Nephron (organoid): ENCODE measurements at regions not wholly inside any gene's neighbourhood (a gene's known extent, or its start where the extent isn't known, plus 50 kb on each side); places are given as distances from the start of the nearest gene placed in this dataset.

Experiments
- H3K27ac Mint-ChIP-seq, 3 experiments: 2 replicates each; pipeline ENCODE4 v1.8.0; 2020; ENCODE audit warnings: mixed read lengths in 3 of 3, mild to moderate bottlenecking in 2 of 3, moderate library complexity in 1 of 3
- H3K27me3 Mint-ChIP-seq: 2 replicates; pipeline ENCODE4 v1.8.0; 2021; ENCODE audit warnings: low read depth, mild to moderate bottlenecking, moderate library complexity, mixed read lengths
- H3K36me3 Mint-ChIP-seq: 2 replicates; pipeline ENCODE4 v1.8.0; 2020; ENCODE audit warnings: low read depth, mixed read lengths
- H3K4me1 Mint-ChIP-seq: 2 replicates; pipeline ENCODE4 v1.8.0; 2020; ENCODE audit warnings: mixed read lengths
- H3K4me3 Mint-ChIP-seq, 3 experiments: 2 replicates each; pipeline ENCODE4 v1.8.0; 2020; ENCODE audit warnings: mild to moderate bottlenecking in 3 of 3, mixed read lengths in 3 of 3, moderate library complexity in 2 of 3
- H3K9me3 Mint-ChIP-seq: 2 replicates; pipeline ENCODE4 v1.8.0; 2020; ENCODE audit warnings: mixed read lengths
- CTCF ChIP-seq, 3 experiments: fragments of 200-600 bp; sonication (generic); IDR thresholded peaks; one replicate each; pipeline ENCODE4 v1.5.0; 2021; ENCODE audit warnings: antibody characterized with exemption in 3 of 3; ENCODE audit not compliant: unreplicated experiment in 3 of 3

- H3K4me3 Mint-ChIP-seq: no peak overlapping the region
- no peaks in the 10 kb centered on the region for H3K9me3 Mint-ChIP-seq
- TF ChIP-seq CTCF (IDR thresholded peaks at IDR 0.05; ENCODE audit: unreplicated experiment in 3 of 3): no peak
- H3K27ac Mint-ChIP-seq: no peak overlapping the region
- H3K36me3 Mint-ChIP-seq: no peaks in the 10 kb centered on the region
- no peaks in the 10 kb centered on the region for H3K27me3 Mint-ChIP-seq
- no peaks in the 10 kb centered on the region for H3K4me1 Mint-ChIP-seq
These were observed 1491.2 kb upstream of the PCDH20 start for GRCh38 chr13:62906896-62907295.

GRCh38 chr13:62906469-62906868 lies 1490.8 kb upstream of the PCDH20 start:
- Mint-ChIP-seq H3K36me3 (no peaks in the 10 kb centered on the region), H3K27ac (no peak overlapping the region), H3K27me3 (no peaks in the 10 kb centered on the region), H3K4me3 (no peak overlapping the region), H3K9me3 (no peaks in the 10 kb centered on the region), H3K4me1 (no peaks in the 10 kb centered on the region)
- no peak for TF ChIP-seq CTCF (IDR thresholded peaks at IDR 0.05; ENCODE audit: unreplicated experiment in 3 of 3)

- Mint-ChIP-seq H3K36me3 (no peaks in the 10 kb centered on the region), H3K9me3 (peaks cover 9% of the 10 kb centered on the region), H3K27me3 (peaks cover 3% of the 10 kb centered on the region), H3K4me1 (no peaks in the 10 kb centered on the region), H3K27ac (no peak overlapping the region), H3K4me3 (no peak overlapping the region)
- no peak for TF ChIP-seq CTCF (IDR thresholded peaks at IDR 0.05; ENCODE audit: unreplicated experiment in 3 of 3)
These were observed 1471.4 kb upstream of the PCDH20 start for GRCh38 chr13:62887046-62887445.

- H3K4me3 Mint-ChIP-seq: no peak overlapping the region
- H3K9me3 Mint-ChIP-seq: peaks cover 13% of the 10 kb centered on the region
- no peaks in the 10 kb centered on the region for H3K27me3 Mint-ChIP-seq
- H3K4me1 Mint-ChIP-seq: peaks cover 5% of the 10 kb centered on the region
- TF ChIP-seq CTCF (IDR thresholded peaks at IDR 0.05; ENCODE audit: unreplicated experiment in 3 of 3): no peak
- H3K36me3 Mint-ChIP-seq: peaks cover 4% of the 10 kb centered on the region
- H3K27ac Mint-ChIP-seq: no peak overlapping the region
These were observed 1463.4 kb upstream of the PCDH20 start for GRCh38 chr13:62879071-62879470.

GRCh38 chr13:62875118-62875640 lies 1459.5 kb upstream of the PCDH20 start:
- H3K9me3 Mint-ChIP-seq: peaks cover 9% of the 10 kb centered on the region
- no peaks in the 10 kb centered on the region for H3K27me3 Mint-ChIP-seq
- no peak overlapping the region for H3K27ac Mint-ChIP-seq
- no peak for TF ChIP-seq CTCF (IDR thresholded peaks at IDR 0.05; ENCODE audit: unreplicated experiment in 3 of 3)
- H3K4me1 Mint-ChIP-seq: peaks cover 5% of the 10 kb centered on the region
- H3K36me3 Mint-ChIP-seq: peaks cover 4% of the 10 kb centered on the region
- no peak overlapping the region for H3K4me3 Mint-ChIP-seq

GRCh38 chr13:62850331-62850730 lies 1434.7 kb upstream of the PCDH20 start:
- Mint-ChIP-seq H3K4me3 (no peak overlapping the region), H3K36me3 (no peaks in the 10 kb centered on the region), H3K9me3 (peaks cover 3% of the 10 kb centered on the region), H3K27ac (no peak overlapping the region), H3K27me3 (no peaks in the 10 kb centered on the region), H3K4me1 (no peaks in the 10 kb centered on the region)
- no peak for TF ChIP-seq CTCF (IDR thresholded peaks at IDR 0.05; ENCODE audit: unreplicated experiment in 3 of 3)
